H1 (cell line): ENCODE measurements at regions not wholly inside any gene's neighbourhood (a gene's known extent, or its start where the extent isn't known, plus 50 kb on each side); places are given as distances from the start of the nearest gene placed in this dataset.

Experiments
- CTCF ChIA-PET: fragments of 300-600 bp; sonication (Branson Sonifier 250); formaldehyde crosslinking; loops from one replicate; lab custom pipeline; 2021; ENCODE audit not compliant: partially characterized antibody; lab: Charles Lee
- POLR2A ChIA-PET: fragments of 300-600 bp; sonication (Branson Sonifier 250); formaldehyde crosslinking; loops from one replicate; lab custom pipeline; 2021; ENCODE audit warnings: inconsistent platforms; ENCODE audit not compliant: partially characterized antibody; lab: Charles Lee
- DNase-seq, 2 experiments: peaks; one replicate each; pipeline versions ENCODE4 v3.0.0 to v3.0.0-alpha.2; 2010 to 2022; ENCODE audit warnings: low spot score in 2 of 2, low read depth in 1 of 2, mixed read lengths in 1 of 2
- FAIRE-seq: peaks from 2 replicates; lab custom pipeline; 2011; peaks lifted over from hg19 to GRCh38; lab: Jason Lieb, UNC
- H2AFZ ChIP-seq: 2 replicates; pipeline ENCODE4 v1.8.1; 2012; ENCODE audit warnings: low read length, inconsistent platforms
- H2AK5ac ChIP-seq: 2 replicates; pipeline ENCODE4 v1.6.1; 2013; ENCODE audit warnings: low read depth, low read length
- H2BK120ac ChIP-seq: replicated peaks from 2 replicates; pipeline ENCODE3; 2013; ENCODE audit warnings: low read depth, low read length, inconsistent platforms
- H2BK12ac ChIP-seq: 2 replicates; pipeline ENCODE4 v1.6.1; 2013; ENCODE audit warnings: low read depth, low read length
- H2BK15ac ChIP-seq: 2 replicates; pipeline ENCODE4 v1.6.1; 2013; ENCODE audit warnings: low read length
- H2BK20ac ChIP-seq: 2 replicates; pipeline ENCODE4 v1.6.1; 2013; ENCODE audit warnings: low read length
- H2BK5ac ChIP-seq: 2 replicates; pipeline ENCODE4 v1.6.1; 2013; ENCODE audit warnings: low read depth, low read length
- H3K14ac ChIP-seq: 2 replicates; pipeline ENCODE4 v1.6.1; 2013; ENCODE audit warnings: inconsistent platforms; ENCODE audit not compliant: insufficient read length
- H3K18ac ChIP-seq: 2 replicates; pipeline ENCODE4 v1.6.1; 2013; ENCODE audit warnings: low read length; ENCODE audit errors: extremely low read depth
- H3K23ac ChIP-seq: 2 replicates; pipeline ENCODE4 v1.6.1; 2013; ENCODE audit warnings: inconsistent platforms; ENCODE audit not compliant: insufficient read length
- H3K23me2 ChIP-seq: 2 replicates; pipeline ENCODE4 v1.6.1; 2013; ENCODE audit warnings: low read depth, low read length
- H3K27ac ChIP-seq: 2 replicates; pipeline ENCODE4 v1.6.1; 2011; ENCODE audit warnings: low read depth, low read length, inconsistent platforms
- H3K27me3 ChIP-seq, 4 experiments: replicated peaks in 1 of 4; 1 replicate in 1 of 4; 2 replicates in 3 of 4; pipeline versions ENCODE4 v1.6.1 to v1.8.1; 2011 to 2013; ENCODE audit warnings: low read length in 3 of 4, mild to moderate bottlenecking in 3 of 4, inconsistent platforms in 2 of 4, mixed read lengths in 2 of 4, moderate library complexity in 1 of 4; ENCODE audit not compliant: control insufficient read depth in 3 of 4, insufficient read depth in 3 of 4; ENCODE audit errors: extremely low read depth in 1 of 4
- H3K36me3 ChIP-seq, 4 experiments: 2 replicates each; pipeline versions ENCODE4 v1.6.1 to v1.8.1; 2011 to 2013; ENCODE audit warnings: mild to moderate bottlenecking in 4 of 4, low read length in 3 of 4, moderate library complexity in 2 of 4, control low read depth in 1 of 4, inconsistent platforms in 1 of 4; ENCODE audit not compliant: insufficient read depth in 4 of 4, control insufficient read depth in 2 of 4
- H3K4ac ChIP-seq: replicated peaks from 2 replicates; pipeline ENCODE3; 2013; ENCODE audit warnings: low read length, low read depth, mixed read lengths, inconsistent platforms; ENCODE audit not compliant: insufficient read length
- H3K4me1 ChIP-seq, 4 experiments: replicated peaks in 1 of 4; 1 replicate in 1 of 4; 2 replicates in 3 of 4; pipeline versions ENCODE4 v1.6.1 to v1.8.1; 2011 to 2013; ENCODE audit warnings: low read length in 3 of 4, inconsistent platforms in 2 of 4, mixed read lengths in 1 of 4; ENCODE audit not compliant: insufficient read depth in 4 of 4, control insufficient read depth in 3 of 4
- H3K4me2 ChIP-seq, 2 experiments: 2 replicates each; pipeline versions ENCODE4 v1.6.1 to v1.8.1; 2011 to 2013; ENCODE audit warnings: low read depth in 2 of 2, low read length in 2 of 2, control low read depth in 1 of 2, inconsistent platforms in 1 of 2, mild to moderate bottlenecking in 1 of 2; ENCODE audit not compliant: insufficient read depth in 1 of 2
- H3K4me3 ChIP-seq, 4 experiments: fragments of 200-600, 300-600 bp in 1 of 4; sonication (generic), shearing (Covaris generic), sonication (Bioruptor Twin) in 1 of 4; 2 replicates each; pipeline versions ENCODE4 v1.5.1 to v1.8.1; 2011 to 2016; ENCODE audit warnings: low read length in 4 of 4, low read depth in 3 of 4, control low read depth in 2 of 4, inconsistent platforms in 2 of 4, mild to moderate bottlenecking in 2 of 4, mixed read lengths in 1 of 4, moderate library complexity in 1 of 4; ENCODE audit not compliant: insufficient read depth in 2 of 4; ENCODE audit errors: extremely low read depth in 1 of 4
- H3K56ac ChIP-seq: replicated peaks from 2 replicates; pipeline ENCODE3; 2013; ENCODE audit warnings: low read depth, mild to moderate bottlenecking, mixed read lengths, low read length, inconsistent platforms; ENCODE audit not compliant: insufficient read length
- H3K79me1 ChIP-seq: 2 replicates; pipeline ENCODE4 v1.6.1; 2013; ENCODE audit warnings: low read depth, low read length, control low read depth
- H3K79me2 ChIP-seq, 2 experiments: 2 replicates each; pipeline versions ENCODE4 v1.6.1 to v1.8.1; 2012 to 2013; ENCODE audit warnings: low read length in 2 of 2, mild to moderate bottlenecking in 2 of 2, inconsistent platforms in 1 of 2; ENCODE audit not compliant: insufficient read depth in 2 of 2, control insufficient read depth in 1 of 2
- H3K9ac ChIP-seq, 4 experiments: replicated peaks in 1 of 4; 1 replicate in 1 of 4; 2 replicates in 3 of 4; pipeline versions ENCODE4 v1.6.1 to v1.8.1; 2011 to 2013; ENCODE audit warnings: low read depth in 3 of 4, low read length in 3 of 4, control low read depth in 2 of 4, mild to moderate bottlenecking in 2 of 4, moderate library complexity in 2 of 4, inconsistent platforms in 1 of 4; ENCODE audit errors: extremely low read depth in 1 of 4
- H3K9me3 ChIP-seq, 2 experiments: 2 replicates each; pipeline versions ENCODE4 v1.6.1 to v1.8.1; 2012 to 2013; ENCODE audit warnings: mild to moderate bottlenecking in 2 of 2, moderate library complexity in 2 of 2, control low read depth in 1 of 2, inconsistent platforms in 1 of 2, low read depth in 1 of 2, low read length in 1 of 2, mixed read lengths in 1 of 2; ENCODE audit not compliant: insufficient read depth in 2 of 2
- H4K20me1 ChIP-seq, 2 experiments: replicated peaks in 1 of 2; 2 replicates each; pipeline versions ENCODE3 to v1.8.1; 2011 to 2013; ENCODE audit warnings: inconsistent platforms in 2 of 2, low read length in 2 of 2, mild to moderate bottlenecking in 1 of 2; ENCODE audit not compliant: insufficient read depth in 2 of 2, control insufficient read depth in 1 of 2
- H4K5ac ChIP-seq: 2 replicates; pipeline ENCODE4 v1.6.1; 2013; ENCODE audit warnings: low read length, low read depth, mixed read lengths, inconsistent platforms; ENCODE audit not compliant: insufficient read length
- H4K8ac ChIP-seq: 2 replicates; pipeline ENCODE4 v1.8.0; 2013; ENCODE audit warnings: mild to moderate bottlenecking, moderate library complexity, low read length, inconsistent platforms; ENCODE audit not compliant: insufficient read depth; ENCODE audit errors: extremely low read depth
- H4K91ac ChIP-seq: replicated peaks from 2 replicates; pipeline ENCODE3; 2013; ENCODE audit warnings: low read length, mixed read lengths, inconsistent platforms; ENCODE audit not compliant: insufficient read length
- BACH1 ChIP-seq: IDR thresholded peaks from 2 replicates; pipeline ENCODE4 v1.6.1; 2012; ENCODE audit warnings: low read length, improper control_type of control experiment
- BCL11A ChIP-seq, 2 experiments: IDR thresholded peaks; one replicate each; pipeline ENCODE4 v1.6.1; 2011; ENCODE audit warnings: low read depth in 2 of 2, low read length in 2 of 2, mild to moderate bottlenecking in 2 of 2
- CTBP2 ChIP-seq: IDR thresholded peaks from 2 replicates; pipeline ENCODE4 v1.7.0; 2011; ENCODE audit warnings: borderline replicate concordance, mild to moderate bottlenecking, moderate library complexity, mixed read lengths, low read length; ENCODE audit not compliant: insufficient read depth, insufficient read length
- FOSL1 ChIP-seq: IDR thresholded peaks from 2 replicates; pipeline ENCODE4 v1.6.1; 2011; ENCODE audit warnings: mild to moderate bottlenecking, low read depth, low read length, moderate library complexity; ENCODE audit not compliant: insufficient read depth
- HDAC2 ChIP-seq, 2 experiments: fragments of 300-600 bp in 1 of 2; sonication (generic) in 1 of 2; IDR thresholded peaks; 2 replicates each; pipeline ENCODE4 v1.6.1; 2011 to 2012; ENCODE audit warnings: low read depth in 2 of 2, low read length in 2 of 2, mild to moderate bottlenecking in 2 of 2, moderate library complexity in 2 of 2, borderline replicate concordance in 1 of 2, inconsistent platforms in 1 of 2
- HDAC6 ChIP-seq: IDR thresholded peaks from one replicate; pipeline ENCODE4 v1.7.1; 2012; ENCODE audit warnings: low read depth, mild to moderate bottlenecking, inconsistent platforms, low read length, moderate library complexity
- WGBS, 2 experiments: shearing (Covaris generic) in 1 of 2; methylation state at CpG; one replicate each; pipeline versions ENCODE4 v1.1.6 to v1.1.7; 2013 to 2015; ENCODE audit warnings: low lambda C conversion rate in 2 of 2, mixed read lengths in 2 of 2, inconsistent platforms in 1 of 2, low coverage in 1 of 2, missing lambda C conversion rate in 1 of 2; ENCODE audit not compliant: insufficient replicate concordance in 2 of 2, insufficient coverage in 1 of 2, insufficient read length in 1 of 2; ENCODE audit errors: extremely low coverage in 1 of 2, missing lambda C conversion rate in 1 of 2; 5-methylcytosine and 5-hydroxymethylcytosine counted together
- TF ChIP-seq, protein P1 (sequence below): IDR thresholded peaks from 2 replicates; pipeline ENCODE4 v1.6.1; 2011; ENCODE audit warnings: low read length, improper control_type of control experiment

DNA sequence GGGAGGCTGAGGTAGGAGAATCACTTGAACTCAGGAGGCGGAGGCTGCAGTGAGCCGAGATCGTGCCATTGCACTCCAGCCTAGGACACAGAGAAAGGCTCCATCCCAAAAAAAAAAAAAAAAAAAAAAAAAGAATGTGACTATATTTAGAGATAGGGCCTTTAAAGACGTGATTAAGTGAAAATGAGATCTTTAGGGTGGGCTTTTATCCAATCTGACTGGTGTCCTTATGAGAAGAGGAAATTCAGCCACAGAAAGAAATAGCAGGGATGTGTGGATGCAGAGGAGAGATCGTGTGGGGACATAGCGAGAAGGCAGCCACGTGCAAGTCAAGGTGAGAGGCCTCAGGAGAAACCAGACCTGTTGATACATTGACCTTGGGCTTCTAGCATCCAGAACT lies 69.9 kb upstream of the ACSL3 start:
- Histone ChIP-seq H2BK20ac (no peak overlapping the region), H3K14ac (no peak overlapping the region), H2BK5ac (no peak overlapping the region), H4K8ac (no peak overlapping the region), H2AFZ (no peak overlapping the region), H3K23me2 (no peaks in the 10 kb centered on the region), H2AK5ac (no peak overlapping the region), H3K4ac (no peak overlapping the region), H3K18ac (no peak overlapping the region), H4K5ac (no peak overlapping the region), H3K27ac (no peak overlapping the region), H4K20me1 (peaks cover 0 to 1% of the 10 kb centered on the region in 2 experiments), H3K9ac (no peak overlapping the region), H3K27me3 (no peaks in the 10 kb centered on the region), H3K23ac (no peak overlapping the region), H3K4me1 (peaks cover 0 to 9% (median 1%) of the 10 kb centered on the region in 4 experiments; a peak in 2 of 7 replicates), H2BK12ac (no peak overlapping the region), H2BK120ac (no peak overlapping the region), H4K91ac (no peak overlapping the region), H3K79me1 (no peaks in the 10 kb centered on the region), H3K56ac (no peak overlapping the region), H3K4me3 (no peak overlapping the region), H3K36me3 (no peaks in the 10 kb centered on the region), H3K4me2 (no peak overlapping the region), H3K9me3 (no peaks in the 10 kb centered on the region), H3K79me2 (no peaks in the 10 kb centered on the region), H2BK15ac (no peak overlapping the region)
- CTCF ChIA-PET = interaction anchor here (1.4 kb wide), 1 partner anchor 21 kb away, joined by 7 read pairs; no protein-coding TSS in a partner anchor
- FAIRE-seq (no peak), DNase-seq (no peak)
- POLR2A ChIA-PET = no interaction called here
- WGBS, 2 experiments = 95% methylated on average over 5 of the region's 7 CpGs; no CpG with 5 or more reads in 1 of the 2 experiments
- TF ChIP-seq FOSL1 (no peak), HDAC2 (IDR thresholded peaks at IDR 0.05; ENCODE audit: borderline replicate concordance in 1 of 2, low read depth in 2 of 2, low read length in 2 of 2) (no peak), HDAC6 (no peak), BACH1 (no peak), BCL11A (IDR thresholded peaks at IDR 0.05; ENCODE audit: low read depth in 2 of 2, low read length in 2 of 2) (no peak), CTBP2 (no peak)
- TF ChIP-seq, protein P1, sequence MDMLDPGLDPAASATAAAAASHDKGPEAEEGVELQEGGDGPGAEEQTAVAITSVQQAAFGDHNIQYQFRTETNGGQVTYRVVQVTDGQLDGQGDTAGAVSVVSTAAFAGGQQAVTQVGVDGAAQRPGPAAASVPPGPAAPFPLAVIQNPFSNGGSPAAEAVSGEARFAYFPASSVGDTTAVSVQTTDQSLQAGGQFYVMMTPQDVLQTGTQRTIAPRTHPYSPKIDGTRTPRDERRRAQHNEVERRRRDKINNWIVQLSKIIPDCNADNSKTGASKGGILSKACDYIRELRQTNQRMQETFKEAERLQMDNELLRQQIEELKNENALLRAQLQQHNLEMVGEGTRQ = no peak
